PFSK-1 (cell line): ENCODE measurements at regions not wholly inside any gene's neighbourhood (a gene's known extent, or its start where the extent isn't known, plus 50 kb on each side); places are given as distances from the start of the nearest gene placed in this dataset.

ENCODE experiments used
- FOXP2 ChIP-seq: optimal IDR thresholded peaks from 2 replicates; pipeline ENCODE3; 2011; ENCODE audit warnings: borderline replicate concordance, control low read depth, inconsistent platforms; ENCODE audit not compliant: insufficient read depth; ENCODE audit errors: extremely low read length, extremely low read depth
- POLR2AphosphoS5 ChIP-seq: IDR thresholded peaks from 2 replicates; pipeline ENCODE4 v1.6.1; 2012; ENCODE audit warnings: low read depth, mild to moderate bottlenecking, control low read depth, low read length, moderate library complexity
- SIN3A ChIP-seq: IDR thresholded peaks from 2 replicates; pipeline ENCODE4 v1.6.1; 2012; ENCODE audit warnings: mild to moderate bottlenecking, low read length, moderate library complexity, borderline replicate concordance; ENCODE audit not compliant: insufficient read depth
- TAF1 ChIP-seq: IDR thresholded peaks from 2 replicates; pipeline ENCODE4 v1.6.1; 2012; ENCODE audit warnings: low read length, control low read depth, borderline replicate concordance; ENCODE audit not compliant: insufficient read depth
- TF ChIP-seq, protein P1 (sequence below), 2 experiments: IDR thresholded peaks; 2 replicates each; pipeline versions ENCODE4 v1.6.1 to v1.8.0; 2011 to 2012; ENCODE audit warnings: low read depth in 2 of 2, low read length in 2 of 2, control low read depth in 1 of 2, inconsistent platforms in 1 of 2, mild to moderate bottlenecking in 1 of 2, moderate library complexity in 1 of 2; ENCODE audit not compliant: insufficient read depth in 1 of 2

DNA sequence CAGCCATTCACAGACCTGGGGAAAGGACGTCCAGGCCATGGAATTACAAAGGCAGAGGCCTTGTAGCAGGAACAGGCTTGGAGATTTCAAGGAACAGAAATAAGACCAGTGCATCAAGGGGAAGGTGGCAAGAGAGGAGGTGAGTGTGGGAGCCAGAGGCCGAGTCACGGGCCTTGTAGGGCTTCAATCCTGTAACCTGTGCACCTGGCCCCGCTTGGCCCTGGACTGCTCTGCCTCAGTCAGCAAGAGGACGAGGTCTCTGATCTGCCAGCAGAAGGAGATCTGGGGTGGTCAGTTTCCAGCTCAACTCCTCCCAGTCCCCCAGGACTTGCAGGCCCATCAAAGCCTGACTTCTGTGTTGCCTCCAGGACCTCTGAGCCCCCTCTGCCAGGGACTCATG is 200.8 kb downstream of the VRK1 start:
- TF ChIP-seq SIN3A (no peak), TAF1 (no peak), POLR2AphosphoS5 (no peak), FOXP2 (no peak)
- TF ChIP-seq, protein P1, sequence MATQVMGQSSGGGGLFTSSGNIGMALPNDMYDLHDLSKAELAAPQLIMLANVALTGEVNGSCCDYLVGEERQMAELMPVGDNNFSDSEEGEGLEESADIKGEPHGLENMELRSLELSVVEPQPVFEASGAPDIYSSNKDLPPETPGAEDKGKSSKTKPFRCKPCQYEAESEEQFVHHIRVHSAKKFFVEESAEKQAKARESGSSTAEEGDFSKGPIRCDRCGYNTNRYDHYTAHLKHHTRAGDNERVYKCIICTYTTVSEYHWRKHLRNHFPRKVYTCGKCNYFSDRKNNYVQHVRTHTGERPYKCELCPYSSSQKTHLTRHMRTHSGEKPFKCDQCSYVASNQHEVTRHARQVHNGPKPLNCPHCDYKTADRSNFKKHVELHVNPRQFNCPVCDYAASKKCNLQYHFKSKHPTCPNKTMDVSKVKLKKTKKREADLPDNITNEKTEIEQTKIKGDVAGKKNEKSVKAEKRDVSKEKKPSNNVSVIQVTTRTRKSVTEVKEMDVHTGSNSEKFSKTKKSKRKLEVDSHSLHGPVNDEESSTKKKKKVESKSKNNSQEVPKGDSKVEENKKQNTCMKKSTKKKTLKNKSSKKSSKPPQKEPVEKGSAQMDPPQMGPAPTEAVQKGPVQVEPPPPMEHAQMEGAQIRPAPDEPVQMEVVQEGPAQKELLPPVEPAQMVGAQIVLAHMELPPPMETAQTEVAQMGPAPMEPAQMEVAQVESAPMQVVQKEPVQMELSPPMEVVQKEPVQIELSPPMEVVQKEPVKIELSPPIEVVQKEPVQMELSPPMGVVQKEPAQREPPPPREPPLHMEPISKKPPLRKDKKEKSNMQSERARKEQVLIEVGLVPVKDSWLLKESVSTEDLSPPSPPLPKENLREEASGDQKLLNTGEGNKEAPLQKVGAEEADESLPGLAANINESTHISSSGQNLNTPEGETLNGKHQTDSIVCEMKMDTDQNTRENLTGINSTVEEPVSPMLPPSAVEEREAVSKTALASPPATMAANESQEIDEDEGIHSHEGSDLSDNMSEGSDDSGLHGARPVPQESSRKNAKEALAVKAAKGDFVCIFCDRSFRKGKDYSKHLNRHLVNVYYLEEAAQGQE (IDR thresholded peaks at IDR 0.05; ENCODE audit: insufficient read depth in 1 of 2, low read depth in 2 of 2, low read length in 2 of 2), result no peak

DNA sequence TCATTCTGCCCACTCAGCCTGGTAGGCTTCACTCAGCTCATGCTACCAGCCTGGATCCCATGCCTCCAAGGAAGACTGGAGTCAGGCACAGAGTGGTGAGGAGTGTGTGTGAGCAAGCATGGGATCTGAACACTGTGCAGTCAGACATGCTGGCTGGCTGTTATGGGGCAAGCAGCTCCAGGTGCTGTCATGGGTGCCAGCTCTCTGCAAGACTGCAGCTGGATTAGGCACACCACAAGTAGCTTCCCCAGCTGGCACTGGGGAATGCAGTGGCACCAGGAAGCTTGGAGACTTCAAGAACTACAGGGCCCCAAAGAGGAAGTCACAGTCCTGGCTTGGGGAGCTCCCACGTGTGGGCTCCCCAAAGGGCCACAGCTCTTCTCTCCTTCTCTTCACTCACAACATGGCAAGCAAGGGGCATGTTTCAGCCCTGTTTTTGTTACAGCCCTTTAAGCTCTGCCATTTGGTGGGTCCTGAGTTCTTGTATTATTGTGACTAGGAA is 202.5 kb downstream of the VRK1 start:
- TF ChIP-seq TAF1 (no peak), SIN3A (no peak), FOXP2 (no peak), POLR2AphosphoS5 (no peak)
- TF ChIP-seq, protein P1 (IDR thresholded peaks at IDR 0.05; ENCODE audit: insufficient read depth in 1 of 2, low read depth in 2 of 2, low read length in 2 of 2), result no peak

DNA sequence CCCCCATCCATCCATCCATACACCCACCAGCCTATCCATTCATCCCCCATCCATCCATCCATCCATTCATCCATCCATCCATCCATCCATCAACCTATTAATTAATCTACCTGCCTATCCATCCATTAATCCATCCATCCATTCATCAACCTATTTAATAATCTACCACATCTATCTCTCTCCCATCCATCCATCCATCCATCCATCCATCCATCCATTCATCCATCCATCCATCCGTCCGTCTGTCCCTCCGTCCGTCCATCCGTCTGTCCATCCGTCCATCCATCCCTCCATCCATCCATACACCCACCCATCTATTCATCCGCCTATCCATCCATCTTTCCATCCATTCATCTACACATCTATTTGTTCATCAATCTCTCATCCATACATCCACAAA is 205.3 kb downstream of the VRK1 start:
- TF ChIP-seq POLR2AphosphoS5 (no peak), FOXP2 (no peak), TAF1 (no peak), SIN3A (no peak)
- TF ChIP-seq, protein P1 (IDR thresholded peaks at IDR 0.05; ENCODE audit: insufficient read depth in 1 of 2, low read depth in 2 of 2, low read length in 2 of 2), result no peak

DNA sequence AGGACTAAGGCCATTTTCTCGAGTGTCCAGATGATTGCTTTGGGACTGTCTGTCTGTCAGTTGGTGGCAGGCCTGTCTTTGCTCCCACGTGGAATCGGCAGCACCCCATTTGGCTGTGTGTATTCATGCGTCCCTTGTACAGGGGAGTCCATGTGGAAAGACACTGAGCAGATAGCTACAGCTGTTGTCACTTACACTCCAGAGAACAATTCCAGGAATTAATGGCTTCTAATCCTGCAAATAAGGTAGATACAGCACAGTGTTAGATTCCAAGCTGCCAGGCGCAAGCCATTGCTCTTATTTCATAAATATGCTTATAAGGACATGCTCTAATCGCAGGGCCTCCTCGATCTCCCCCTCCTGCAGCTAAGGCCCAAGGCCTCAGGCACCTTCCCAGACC is 208.8 kb downstream of the VRK1 start:
- TF ChIP-seq TAF1 (no peak), FOXP2 (no peak), POLR2AphosphoS5 (no peak), SIN3A (no peak)
- TF ChIP-seq, protein P1 (IDR thresholded peaks at IDR 0.05; ENCODE audit: insufficient read depth in 1 of 2, low read depth in 2 of 2, low read length in 2 of 2), result no peak
